Naive thymus-derived CD4-positive, alpha-beta T cell (primary cell): ENCODE measurements at regions not wholly inside any gene's neighbourhood (a gene's known extent, or its start where the extent isn't known, plus 50 kb on each side); places are given as distances from the start of the nearest gene placed in this dataset.

Experiments
- ATAC-seq: fragments of 150-1000 bp; cut with Tn5 transposase; 2 replicates; pipeline ENCODE4 v1.10.0; 2021; ENCODE audit warnings: mild to moderate bottlenecking, moderate library complexity
- CTCF ChIA-PET: fragments of 350-600 bp; sonication (Branson Sonifier 250); formaldehyde crosslinking; loops from one replicate; lab custom pipeline; 2021; ENCODE audit warnings: antibody characterized with exemption; lab: Charles Lee
- POLR2A ChIA-PET: fragments of 350-600 bp; sonication (Branson Sonifier 250); formaldehyde crosslinking; loops from one replicate; lab custom pipeline; 2021; ENCODE audit warnings: antibody characterized with exemption, inconsistent platforms; lab: Charles Lee
- DNase-seq, 9 donors: peaks; one replicate each; pipeline versions ENCODE4 v3.0.0 to v3.0.0-alpha.2; 2020 to 2022; ENCODE audit warnings: mixed read lengths in 1 of 9
- H3K27ac ChIP-seq: one replicate; pipeline ENCODE4 v1.7.0; 2013; ENCODE audit warnings: mild to moderate bottlenecking, low read depth, low read length, moderate library complexity
- H3K27me3 ChIP-seq, 2 donors: one replicate each; pipeline ENCODE4 v1.7.0; 2013; ENCODE audit warnings: low read length in 2 of 2, mild to moderate bottlenecking in 2 of 2, moderate library complexity in 2 of 2; ENCODE audit not compliant: control insufficient read depth in 2 of 2, insufficient read depth in 2 of 2
- H3K36me3 ChIP-seq, 3 experiments: 1 replicate in 2 of 3; 2 replicates in 1 of 3; pipeline ENCODE4 v1.7.0; 2013; ENCODE audit warnings: low read length in 3 of 3, mild to moderate bottlenecking in 3 of 3, moderate library complexity in 1 of 3; ENCODE audit not compliant: insufficient read depth in 3 of 3, control insufficient read depth in 2 of 3
- H3K4me1 ChIP-seq, 2 donors: one replicate each; pipeline ENCODE4 v1.7.0; 2013; ENCODE audit warnings: low read length in 2 of 2, mild to moderate bottlenecking in 2 of 2, moderate library complexity in 1 of 2; ENCODE audit not compliant: control insufficient read depth in 2 of 2, insufficient read depth in 2 of 2
- H3K4me3 ChIP-seq: 2 replicates; pipeline ENCODE4 v1.7.0; 2013; ENCODE audit warnings: mild to moderate bottlenecking, low read length
- H3K9me3 ChIP-seq, 3 experiments: 1 replicate in 2 of 3; 2 replicates in 1 of 3; pipeline ENCODE4 v1.7.0; 2013; ENCODE audit warnings: low read length in 3 of 3; ENCODE audit not compliant: control insufficient read depth in 2 of 3
- H3K27ac Mint-ChIP-seq, 9 donors: one replicate each; pipeline ENCODE4 v1.8.0; 2020 to 2022; ENCODE audit warnings: mixed read lengths in 9 of 9, mild to moderate bottlenecking in 8 of 9, moderate library complexity in 5 of 9, inconsistent platforms in 2 of 9
- H3K27me3 Mint-ChIP-seq, 5 donors: one replicate each; pipeline ENCODE4 v1.8.0; 2021 to 2022; ENCODE audit warnings: mixed read lengths in 5 of 5, mild to moderate bottlenecking in 1 of 5
- H3K36me3 Mint-ChIP-seq, 5 donors: one replicate each; pipeline ENCODE4 v1.8.0; 2020 to 2022; ENCODE audit warnings: mixed read lengths in 5 of 5, mild to moderate bottlenecking in 3 of 5, inconsistent platforms in 1 of 5
- H3K4me1 Mint-ChIP-seq, 7 donors: one replicate each; pipeline ENCODE4 v1.8.0; 2020 to 2022; ENCODE audit warnings: mixed read lengths in 7 of 7, mild to moderate bottlenecking in 3 of 7, inconsistent platforms in 1 of 7
- H3K4me3 Mint-ChIP-seq, 10 donors: one replicate each; pipeline ENCODE4 v1.8.0; 2020 to 2022; ENCODE audit warnings: mild to moderate bottlenecking in 10 of 10, mixed read lengths in 10 of 10, moderate library complexity in 6 of 10, inconsistent platforms in 2 of 10
- H3K9me3 Mint-ChIP-seq, 11 donors: one replicate each; pipeline ENCODE4 v1.8.0; 2020 to 2022; ENCODE audit warnings: mixed read lengths in 11 of 11, mild to moderate bottlenecking in 4 of 11, inconsistent platforms in 1 of 11, moderate library complexity in 1 of 11
- intact Hi-C, 2 donors: fragments of 100-400 bp; cut with micrococcal nuclease; formaldehyde crosslinking; loops; one replicate each; pipeline ENCODE4 v1.15.1; 2023

GRCh38 chr12:124165695-124166094, 129.2 kb upstream of the RFLNA start:
- ChIA-PET CTCF (interaction anchor here (0.6 kb wide), 1 partner anchor 595 kb away, joined by 5 read pairs; no protein-coding TSS in a partner anchor), POLR2A (no interaction called here)
- Mint-ChIP-seq H3K36me3 (no peaks in the 10 kb centered on the region), H3K4me3 (no peak overlapping the region), H3K9me3 (peaks cover 0 to 6% (median 0%) of the 10 kb centered on the region in 11 donors), H3K4me1 (no peaks in the 10 kb centered on the region), H3K27me3 (peaks cover 0 to 4% (median 0%) of the 10 kb centered on the region in 5 donors), H3K27ac (no peak overlapping the region)
- ATAC-seq (no peak), DNase-seq (no peak)
- H3K4me1 ChIP-seq: no peaks in the 10 kb centered on the region
- no peak overlapping the region for H3K4me3 ChIP-seq
- intact Hi-C loops: loop anchor here in 1 of 2 donors (10.0 kb wide), 1 partner anchor 599 kb away; no protein-coding TSS in a partner anchor
- no peaks in the 10 kb centered on the region for H3K36me3 ChIP-seq
- H3K27me3 ChIP-seq: no peaks in the 10 kb centered on the region
- no peak overlapping the region for H3K27ac ChIP-seq
- H3K9me3 ChIP-seq: no peaks in the 10 kb centered on the region

DNA sequence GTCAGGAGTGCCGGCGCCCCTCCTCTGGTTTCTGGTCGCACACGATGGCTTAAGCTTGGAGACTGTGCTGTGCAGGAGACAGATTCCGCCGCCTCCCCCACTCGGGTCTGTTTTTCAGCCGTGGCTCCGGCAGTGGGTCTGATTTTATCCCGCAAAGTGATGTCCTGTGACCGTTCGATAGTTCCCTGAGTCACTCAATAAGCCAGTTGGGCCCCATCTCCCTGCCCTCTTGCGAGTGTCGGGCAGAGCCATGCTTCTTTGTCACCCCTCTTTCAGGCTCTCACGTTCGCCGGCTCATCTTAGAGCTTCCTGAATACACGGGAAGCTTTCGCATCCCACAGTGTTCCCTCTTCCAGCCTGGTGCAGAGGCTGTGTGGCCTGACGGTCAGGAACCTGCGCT, 127.8 kb upstream of the RFLNA start:
- DNase-seq: no peak
- ChIA-PET POLR2A (no interaction called here), CTCF (no interaction called here)
- intact Hi-C loops: loop anchor here in 1 of 2 donors (10.0 kb wide), 1 partner anchor 598 kb away; no protein-coding TSS in a partner anchor
- no peaks in the 10 kb centered on the region for H3K9me3 ChIP-seq
- no peaks in the 10 kb centered on the region for H3K27me3 ChIP-seq
- no peaks in the 10 kb centered on the region for H3K36me3 ChIP-seq
- no peak overlapping the region for H3K4me3 ChIP-seq
- H3K9me3 Mint-ChIP-seq: peaks cover 0 to 6% (median 0%) of the 10 kb centered on the region in 11 donors
- ATAC-seq: no peak
- H3K4me1 Mint-ChIP-seq: no peaks in the 10 kb centered on the region
- no peak overlapping the region for H3K27ac Mint-ChIP-seq
- H3K36me3 Mint-ChIP-seq: no peaks in the 10 kb centered on the region
- H3K27ac ChIP-seq: no peak overlapping the region
- no peak overlapping the region for H3K4me3 Mint-ChIP-seq
- peaks cover 0 to 9% (median 0%) of the 10 kb centered on the region in 5 donors for H3K27me3 Mint-ChIP-seq
- H3K4me1 ChIP-seq: no peaks in the 10 kb centered on the region

GRCh38 chr12:124168016-124168786, 126.7 kb upstream of the RFLNA start:
- no peak for ATAC-seq
- Mint-ChIP-seq H3K4me3 (no peak overlapping the region), H3K9me3 (peaks cover 0 to 6% (median 0%) of the 10 kb centered on the region in 11 donors), H3K27me3 (peaks cover 0 to 9% (median 0%) of the 10 kb centered on the region in 5 donors), H3K36me3 (no peaks in the 10 kb centered on the region), H3K4me1 (no peaks in the 10 kb centered on the region), H3K27ac (no peak overlapping the region)
- H3K9me3 ChIP-seq: no peaks in the 10 kb centered on the region
- no peak overlapping the region for H3K27ac ChIP-seq
- no peak for DNase-seq
- ChIA-PET POLR2A (no interaction called here), CTCF (no interaction called here)
- intact Hi-C loops: loop anchor here in 1 of 2 donors (10.0 kb wide), 1 partner anchor 597 kb away; no protein-coding TSS in a partner anchor
- no peak overlapping the region for H3K4me3 ChIP-seq
- no peaks in the 10 kb centered on the region for H3K36me3 ChIP-seq
- no peaks in the 10 kb centered on the region for H3K4me1 ChIP-seq
- no peaks in the 10 kb centered on the region for H3K27me3 ChIP-seq

GRCh38 chr12:124169577-124170284, 125.2 kb upstream of the RFLNA start:
- peaks cover 0 to 6% (median 0%) of the 10 kb centered on the region in 11 donors for H3K9me3 Mint-ChIP-seq
- no peak overlapping the region for H3K4me3 ChIP-seq
- H3K27ac Mint-ChIP-seq: no peak overlapping the region
- no peaks in the 10 kb centered on the region for H3K9me3 ChIP-seq
- no peak for DNase-seq
- H3K27me3 ChIP-seq: no peaks in the 10 kb centered on the region
- ChIA-PET CTCF (interaction anchor here (0.6 kb wide), 1 partner anchor 114 kb away, joined by 3 read pairs; no protein-coding TSS in a partner anchor), POLR2A (no interaction called here)
- no peaks in the 10 kb centered on the region for H3K4me1 Mint-ChIP-seq
- no peak overlapping the region for H3K4me3 Mint-ChIP-seq
- no peaks in the 10 kb centered on the region for H3K36me3 Mint-ChIP-seq
- peaks cover 0 to 22% (median 0%) of the 10 kb centered on the region in 5 donors for H3K27me3 Mint-ChIP-seq
- no peaks in the 10 kb centered on the region for H3K4me1 ChIP-seq
- intact Hi-C loops: loop anchor here in 1 of 2 donors (10.0 kb wide), 1 partner anchor 595 kb away; no protein-coding TSS in a partner anchor
- ATAC-seq: no peak
- H3K27ac ChIP-seq: no peak overlapping the region
- H3K36me3 ChIP-seq: no peaks in the 10 kb centered on the region

- ChIA-PET CTCF (no interaction called here), POLR2A (no interaction called here)
- Histone ChIP-seq H3K4me3 (no peak overlapping the region), H3K27me3 (no peaks in the 10 kb centered on the region), H3K36me3 (no peaks in the 10 kb centered on the region), H3K9me3 (no peaks in the 10 kb centered on the region), H3K4me1 (no peaks in the 10 kb centered on the region), H3K27ac (no peak overlapping the region)
- intact Hi-C loops: no loop called here
- Mint-ChIP-seq H3K27me3 (peaks cover 0 to 28% (median 3%) of the 10 kb centered on the region in 5 donors), H3K27ac (no peak overlapping the region), H3K9me3 (peaks cover 0 to 3% (median 0%) of the 10 kb centered on the region in 11 donors), H3K36me3 (no peaks in the 10 kb centered on the region), H3K4me3 (no peak overlapping the region), H3K4me1 (no peaks in the 10 kb centered on the region)
- DNase-seq (no peak), ATAC-seq (no peak)
Observed at GRCh38 chr12:124170760-124171159, 124.1 kb upstream of the RFLNA start.

DNA sequence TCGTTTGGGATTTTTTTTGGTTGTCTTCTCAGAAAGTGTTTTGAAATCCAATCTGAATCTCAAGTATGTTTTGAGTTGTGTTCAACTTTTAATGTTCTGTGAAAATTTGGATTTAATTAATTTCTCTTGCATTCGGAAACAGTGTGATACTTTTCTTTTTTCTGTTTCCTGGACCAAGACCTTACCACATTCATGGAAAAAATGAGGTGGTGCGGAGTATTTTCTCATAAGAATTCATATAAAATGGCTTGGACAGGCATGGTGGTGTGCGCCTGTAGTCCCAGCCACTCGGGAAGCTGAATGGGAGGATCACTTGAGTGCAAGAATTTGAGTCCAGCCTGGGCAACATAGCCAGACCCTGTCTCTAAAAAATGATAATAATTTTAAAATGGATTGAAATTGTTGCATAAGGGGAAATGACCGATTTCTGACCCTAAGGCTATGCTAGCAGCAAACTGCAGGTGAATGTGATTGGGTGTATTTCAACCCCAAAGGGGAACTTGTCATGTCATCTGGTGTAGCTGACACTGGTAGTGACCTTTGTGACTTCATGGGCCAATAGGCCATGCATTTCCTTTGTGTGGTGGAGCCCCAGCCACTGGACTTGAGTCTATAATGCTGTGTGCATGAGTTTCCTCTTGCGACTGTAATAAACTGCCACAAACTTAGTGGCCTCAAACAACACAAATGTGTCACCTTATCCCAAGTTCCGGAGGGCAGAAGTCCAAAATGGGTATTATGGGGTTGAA, 123.5 kb upstream of the RFLNA start:
- no peak overlapping the region for H3K4me3 ChIP-seq
- Mint-ChIP-seq H3K27ac (no peak overlapping the region), H3K36me3 (no peaks in the 10 kb centered on the region), H3K4me1 (no peaks in the 10 kb centered on the region), H3K9me3 (peaks cover 0 to 3% (median 0%) of the 10 kb centered on the region in 11 donors), H3K4me3 (no peak overlapping the region), H3K27me3 (peaks cover 0 to 32% (median 4%) of the 10 kb centered on the region in 5 donors)
- ChIA-PET CTCF (no interaction called here), POLR2A (no interaction called here)
- H3K27me3 ChIP-seq: no peaks in the 10 kb centered on the region
- no peak for DNase-seq
- no peak overlapping the region for H3K27ac ChIP-seq
- no peaks in the 10 kb centered on the region for H3K9me3 ChIP-seq
- no peaks in the 10 kb centered on the region for H3K4me1 ChIP-seq
- intact Hi-C loops: no loop called here
- ATAC-seq: peak; percentile 90
- no peaks in the 10 kb centered on the region for H3K36me3 ChIP-seq
